Thoracic aorta (tissue), 2 donors: ENCODE measurements at regions not wholly inside any gene's neighbourhood (a gene's known extent, or its start where the extent isn't known, plus 50 kb on each side); places are given as distances from the start of the nearest gene placed in this dataset.
"Not testable (repeated sequence)": the region's sequence is repeated elsewhere in the genome, so short reads cannot be mapped to it uniquely, and the experiment has no call there.

Experiments
- ATAC-seq: fragments of 150-250 bp; one replicate; pipeline ENCODE4 v1.8.0; 2017; ENCODE audit warnings: low read depth; ENCODE audit not compliant: insufficient number of reproducible peaks, low FRiP score
- DNase-seq: peaks from one replicate; pipeline ENCODE4 v3.0.0-alpha.2; 2020; ENCODE audit warnings: low spot score
- H3K27ac ChIP-seq, 2 donors: fragments of 200-600 bp; sonication (generic); 1 replicate in 1 of 2; 2 replicates in 1 of 2; pipeline ENCODE4 v1.5.1; 2016; ENCODE audit warnings: mild to moderate bottlenecking in 2 of 2, moderate library complexity in 2 of 2
- H3K27me3 ChIP-seq: fragments of 200-600 bp; sonication (generic); replicated peaks from 2 replicates; pipeline ENCODE4 v1.6.0; 2016; ENCODE audit warnings: mild to moderate bottlenecking; ENCODE audit not compliant: insufficient read depth
- H3K36me3 ChIP-seq: fragments of 200-600 bp; sonication (generic); one replicate; pipeline ENCODE4 v1.5.1; 2016
- H3K4me1 ChIP-seq, 2 donors: fragments of 200-600 bp; sonication (generic); 1 replicate in 1 of 2; 2 replicates in 1 of 2; pipeline versions ENCODE4 v1.5.1 to v1.6.0; 2016; ENCODE audit warnings: low read depth in 2 of 2, mild to moderate bottlenecking in 1 of 2; ENCODE audit not compliant: control insufficient read depth in 1 of 2
- H3K4me3 ChIP-seq: fragments of 200-600 bp; sonication (generic); 2 replicates; pipeline ENCODE4 v1.5.1; 2016; ENCODE audit warnings: mild to moderate bottlenecking
- H3K9me3 ChIP-seq: fragments of 200-600 bp; sonication (generic); 2 replicates; pipeline ENCODE4 v1.5.1; 2016
- CTCF ChIP-seq: fragments of 200-600 bp; sonication (generic); IDR thresholded peaks from one replicate; pipeline ENCODE4 v1.5.1; 2019; ENCODE audit warnings: antibody characterized with exemption

DNA sequence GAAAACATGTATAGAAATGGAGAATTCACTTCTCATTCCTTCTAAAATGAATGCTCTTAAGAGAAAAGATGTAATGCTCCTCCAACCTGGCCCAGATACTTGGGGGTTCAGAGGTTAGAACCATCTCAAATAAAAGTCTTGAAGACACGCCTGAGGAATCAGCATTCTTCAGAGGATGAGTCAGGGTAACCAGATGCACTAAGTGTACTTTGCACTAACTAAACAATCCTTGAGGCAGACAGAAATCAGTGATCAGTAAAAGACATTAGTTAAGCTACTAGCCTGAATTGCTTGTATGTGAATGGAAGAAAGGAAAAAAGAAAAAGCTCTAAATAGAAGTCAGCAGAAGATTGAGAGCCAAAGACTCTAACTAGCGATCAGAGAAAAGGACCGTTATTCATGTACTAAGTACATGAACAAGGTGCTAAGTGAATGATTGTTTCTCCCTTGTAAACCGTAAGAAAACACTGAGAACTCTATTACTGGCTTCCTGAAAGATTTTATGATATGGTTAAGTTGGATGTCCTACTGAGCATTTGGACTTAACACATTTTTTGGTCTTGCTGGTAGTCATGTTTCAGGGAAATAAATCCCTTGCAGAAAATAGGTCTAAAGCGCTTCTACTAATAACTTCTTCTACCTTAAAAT, 738.3 kb downstream of the STPG2 start:
- Histone ChIP-seq H3K4me1 (no peaks in the 10 kb centered on the region), H3K4me3 (no peak overlapping the region), H3K27me3 (no peaks in the 10 kb centered on the region), H3K36me3 (no peaks in the 10 kb centered on the region), H3K27ac (no peak overlapping the region), H3K9me3 (no peaks in the 10 kb centered on the region)
- ATAC-seq = no peak
- TF ChIP-seq CTCF = no peak
- no peak for DNase-seq

GRCh38 chr4:97411356-97411755, 731.9 kb downstream of the STPG2 start:
- DNase-seq = no peak
- ATAC-seq = peak; percentile 12
- Histone ChIP-seq H3K27ac (no peak overlapping the region), H3K36me3 (no peaks in the 10 kb centered on the region), H3K27me3 (no peaks in the 10 kb centered on the region), H3K4me1 (no peaks in the 10 kb centered on the region), H3K9me3 (no peaks in the 10 kb centered on the region), H3K4me3 (no peak overlapping the region)
- no peak for TF ChIP-seq CTCF

DNA sequence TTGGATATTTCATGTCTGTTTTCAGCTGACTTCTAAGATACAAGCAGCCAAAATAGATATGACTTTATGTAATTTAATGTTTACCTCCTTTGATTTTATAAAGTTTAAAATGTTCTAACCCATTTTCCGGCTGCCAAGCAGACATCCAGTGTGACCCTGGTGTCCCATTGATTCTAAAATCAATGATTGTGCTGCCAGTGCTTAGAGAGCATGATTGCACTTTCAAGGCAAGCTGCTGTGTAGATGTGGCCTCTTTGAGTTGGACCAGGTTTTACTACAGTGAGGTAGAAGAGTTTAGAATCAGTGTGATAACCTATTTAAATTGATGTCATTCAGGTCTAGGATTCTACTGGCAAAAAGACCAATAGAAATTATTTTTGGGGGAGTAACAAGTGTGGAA, 730.9 kb downstream of the STPG2 start:
- TF ChIP-seq CTCF = no peak
- no peaks in the 10 kb centered on the region for H3K4me1 ChIP-seq
- no peaks in the 10 kb centered on the region for H3K9me3 ChIP-seq

DNA sequence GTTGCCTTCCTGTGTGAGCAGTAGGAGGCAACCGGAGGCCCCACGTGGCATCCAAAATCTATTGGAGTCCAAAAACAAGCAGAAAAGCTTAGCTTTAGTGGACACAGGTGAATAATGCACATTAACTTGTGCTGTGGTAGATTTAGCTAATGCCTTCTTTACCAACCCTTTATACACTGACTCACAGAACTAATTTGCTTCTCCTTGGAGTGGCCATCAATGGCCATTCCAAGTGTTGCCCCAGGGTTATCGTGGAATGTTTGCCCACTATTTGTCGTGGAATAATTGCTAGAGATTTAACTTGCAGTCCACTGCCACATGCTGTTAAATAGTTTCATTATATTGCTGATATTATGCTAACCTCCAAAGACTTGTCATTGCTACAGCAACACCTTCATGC, 729.1 kb downstream of the STPG2 start:
- no peak for TF ChIP-seq CTCF
- ATAC-seq (no peak), DNase-seq (no peak)
- no peaks in the 10 kb centered on the region for H3K27me3 ChIP-seq
- no peaks in the 10 kb centered on the region for H3K36me3 ChIP-seq
- H3K27ac ChIP-seq = no peak overlapping the region
- H3K4me3 ChIP-seq = no peak overlapping the region
- H3K4me1 ChIP-seq = no peaks in the 10 kb centered on the region
- no peaks in the 10 kb centered on the region for H3K9me3 ChIP-seq

More for the DNA sequence above, 730.9 kb downstream of the STPG2 start:
- no peak for DNase-seq
- no peak overlapping the region for H3K4me3 ChIP-seq
- H3K36me3 ChIP-seq = no peaks in the 10 kb centered on the region
- H3K27me3 ChIP-seq = no peaks in the 10 kb centered on the region
- H3K27ac ChIP-seq = no peak overlapping the region
- ATAC-seq = no peak

DNA sequence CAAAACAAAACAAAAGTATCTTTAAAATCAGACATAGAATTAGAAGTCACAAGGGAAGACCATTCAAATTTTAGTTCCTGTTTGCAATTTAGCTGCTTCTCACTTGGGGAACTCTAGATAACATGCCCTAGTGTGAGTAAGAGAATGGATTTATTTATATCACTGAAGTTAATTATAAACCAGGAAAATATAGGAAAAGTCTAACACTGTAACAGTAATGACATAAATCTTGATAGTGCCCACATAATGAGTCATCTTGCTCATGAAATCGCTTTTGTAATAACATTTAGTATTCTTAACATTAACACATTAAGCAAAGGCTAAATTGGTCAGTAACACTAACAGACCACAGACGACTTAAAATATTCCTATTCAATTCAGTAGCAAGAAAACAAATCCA, 710.7 kb downstream of the STPG2 start:
- no peak for TF ChIP-seq CTCF
- Histone ChIP-seq H3K4me1 (no peaks in the 10 kb centered on the region), H3K36me3 (no peaks in the 10 kb centered on the region), H3K27ac (no peak overlapping the region), H3K4me3 (no peak overlapping the region), H3K9me3 (no peaks in the 10 kb centered on the region), H3K27me3 (no peaks in the 10 kb centered on the region)
- no peak for DNase-seq
- ATAC-seq = no peak

GRCh38 chr4:97437998-97438705, 705.1 kb downstream of the STPG2 start:
- not testable (repeated sequence) for H3K36me3 ChIP-seq, ATAC-seq, H3K4me1 ChIP-seq, H3K9me3 ChIP-seq, H3K4me3 ChIP-seq, DNase-seq, H3K27me3 ChIP-seq, H3K27ac ChIP-seq
